ENCODE measurements at regions not wholly inside any gene's neighbourhood (a gene's known extent, or its start where the extent isn't known, plus 50 kb on each side); places are given as distances from the start of the nearest gene placed in this dataset.

GRCh38 chr15:66931768-66932633 lies 133.4 kb upstream of the SMAD3 start (continued):
- TF ChIP-seq ETS1 (conservative IDR thresholded peaks at IDR 0.05; ENCODE audit: control insufficient read depth, low read depth, low read length) (no peak), TCF7 (IDR thresholded peaks at IDR 0.05; ENCODE audit: borderline replicate concordance) (no peak), ZBTB17 (CRISPR knock-in tag; IDR thresholded peaks at IDR 0.05) (no peak), GTF2F1 (IDR thresholded peaks at IDR 0.05; ENCODE audit: low read depth, low read length) (no peak), AFF1 (IDR thresholded peaks at IDR 0.05; ENCODE audit: low read depth in 1 of 2, partially characterized antibody in 2 of 2) (no peak), ZC3H4 (CRISPR knock-in tag; IDR thresholded peaks at IDR 0.05; ENCODE audit: borderline replicate concordance) (0 out of 2 replicates have a peak, but pooled peaks have one; percentile 30), NEUROD1 (IDR thresholded peaks at IDR 0.05; ENCODE audit: borderline replicate concordance, low read depth, low read length, partially characterized antibody) (no peak), ZFP30 (CRISPR knock-in tag; IDR thresholded peaks at IDR 0.05; ENCODE audit: borderline replicate concordance) (no peak), PPARD (CRISPR knock-in tag; IDR thresholded peaks at IDR 0.05) (no peak), SMARCA4 (IDR thresholded peaks at IDR 0.05) (peak; percentile 25; the same call in 1 of the 2 replicates), ZNF408 (CRISPR knock-in tag; IDR thresholded peaks at IDR 0.05; ENCODE audit: low read depth) (no peak), SLC30A9 (CRISPR knock-in tag; IDR thresholded peaks at IDR 0.05) (no peak), HMG20B (CRISPR knock-in tag; IDR thresholded peaks at IDR 0.05) (no peak), TOE1 (IDR thresholded peaks at IDR 0.05; ENCODE audit: borderline replicate concordance) (no peak), TOE1 (CRISPR knock-in tag; IDR thresholded peaks at IDR 0.05; ENCODE audit: borderline replicate concordance, low read depth) (no peak), ZNF143 (CRISPR knock-in tag; IDR thresholded peaks at IDR 0.05) (no peak), FOXA3 (CRISPR knock-in tag; conservative IDR thresholded peaks at IDR 0.05 in 1 of 2, IDR thresholded peaks at IDR 0.05 in 1 of 2) (peak; percentile 42 to 74; a peak in 3 of 4 replicates), CC2D1A (IDR thresholded peaks at IDR 0.05) (no peak), MNT (conservative IDR thresholded peaks at IDR 0.05) (peak; percentile 20 to 34; a peak in 1 of 4 replicates), DPF2 (IDR thresholded peaks at IDR 0.05) (peak; percentile 47; the same call in 1 of the 2 replicates), FOXK1 (CRISPR knock-in tag; IDR thresholded peaks at IDR 0.05; ENCODE audit: borderline replicate concordance) (no peak), ESRRB (CRISPR knock-in tag; IDR thresholded peaks at IDR 0.05; ENCODE audit: borderline replicate concordance) (no peak)
